HepG2 (cell line): ENCODE measurements at regions not wholly inside any gene's neighbourhood (a gene's known extent, or its start where the extent isn't known, plus 50 kb on each side); places are given as distances from the start of the nearest gene placed in this dataset.

Experiments
- BCL6 ChIP-seq: IDR thresholded peaks from 2 replicates; pipeline ENCODE4 v1.6.1; 2016; ENCODE audit warnings: missing genetic modification reagents, missing compliant biosample characterization
- BORCS8-MEF2B ChIP-seq: sonication (generic); formaldehyde crosslinking; IDR thresholded peaks from 2 replicates; pipeline ENCODE4 v1.8.0; 2022; ENCODE audit warnings: mild to moderate bottlenecking, missing genetic modification reagents
- CEBPZ ChIP-seq: IDR thresholded peaks from 2 replicates; pipeline ENCODE4 v1.6.1; 2012; ENCODE audit warnings: low read length, improper control_type of control experiment
- CTCF ChIP-seq: sonication (generic); formaldehyde crosslinking; IDR thresholded peaks from 2 replicates; pipeline ENCODE4 v1.5.0; 2020; ENCODE audit warnings: mild to moderate bottlenecking, missing genetic modification reagents, moderate library complexity
- HNF4A ChIP-seq: sonication (generic); formaldehyde crosslinking; IDR thresholded peaks from 2 replicates; pipeline ENCODE4 v1.4.0; 2020; ENCODE audit warnings: missing genetic modification reagents
- NFE2L1 ChIP-seq: sonication (generic); formaldehyde crosslinking; IDR thresholded peaks from 2 replicates; pipeline ENCODE4 v1.4.0; 2020; ENCODE audit warnings: missing genetic modification reagents, mild to moderate bottlenecking, borderline replicate concordance
- POLR2A ChIP-seq, 2 experiments: IDR thresholded peaks; 2 replicates each; pipeline ENCODE4 v1.6.1; 2011; ENCODE audit warnings: low read depth in 2 of 2, low read length in 2 of 2, mild to moderate bottlenecking in 1 of 2, moderate library complexity in 1 of 2; ENCODE audit not compliant: insufficient read depth in 1 of 2
- SMC3 ChIP-seq: IDR thresholded peaks from 2 replicates; pipeline ENCODE4 v1.6.1; 2011; ENCODE audit warnings: low read length, improper control_type of control experiment
- SNAPC5 ChIP-seq: sonication (generic); formaldehyde crosslinking; IDR thresholded peaks from 2 replicates; pipeline ENCODE4 v1.8.1; 2023; ENCODE audit warnings: mild to moderate bottlenecking, missing genetic modification reagents, borderline replicate concordance
- ZBTB44 ChIP-seq: sonication (generic); formaldehyde crosslinking; IDR thresholded peaks from 2 replicates; pipeline ENCODE4 v1.4.0; 2020; ENCODE audit warnings: missing genetic modification reagents
- ZFP36 ChIP-seq: fragments of 150-350 bp; IDR thresholded peaks from 2 replicates; pipeline ENCODE4 v1.6.1; 2018; ENCODE audit warnings: borderline replicate concordance, low read length, low read depth; ENCODE audit not compliant: partially characterized antibody

- TF ChIP-seq ZFP36 (no peak), ZBTB44 (CRISPR knock-in tag) (no peak), BORCS8-MEF2B (CRISPR knock-in tag) (no peak), POLR2A (IDR thresholded peaks at IDR 0.05; ENCODE audit: insufficient read depth in 1 of 2, low read depth in 2 of 2, low read length in 2 of 2) (no peak), SNAPC5 (no peak), CTCF (CRISPR knock-in tag) (no peak), CEBPZ (no peak), HNF4A (CRISPR knock-in tag) (no peak), NFE2L1 (CRISPR knock-in tag) (no peak), BCL6 (no peak), SMC3 (no peak)
These were observed 809.2 kb downstream of the KCNT2 start for GRCh38 chr1:195799016-195799415.
